ENCODE measurements at regions not wholly inside any gene's neighbourhood (a gene's known extent, or its start where the extent isn't known, plus 50 kb on each side); places are given as distances from the start of the nearest gene placed in this dataset.
"Not testable (repeated sequence)": the region's sequence is repeated elsewhere in the genome, so short reads cannot be mapped to it uniquely, and the experiment has no call there.

GRCh38 chrY:22499756-22500155 is 96.5 kb downstream of the RBMY1J start:
- FAIRE-seq; H3K9me1 ChIP-seq (replicated peaks; ENCODE audit: control insufficient read depth, extremely low read depth, insufficient read depth, low read length); BruUV-seq (replicated peaks); POLR2A ChIA-PET; H4K20me1 ChIP-seq (replicated peaks; ENCODE audit: control insufficient read depth, extremely low read depth, insufficient read depth, low read length); H3K4me2 ChIP-seq (ENCODE audit: insufficient read depth, low read length); H2AFZ ChIP-seq (ENCODE audit: low read depth, low read length); H3K27me3 ChIP-seq (ENCODE audit: control insufficient read depth in 2 of 2, insufficient read depth in 2 of 2, low read length in 2 of 2); H3K36me3 ChIP-seq (ENCODE audit: control insufficient read depth in 2 of 2, extremely low read depth in 1 of 2, insufficient read depth in 2 of 2, low read length in 2 of 2); H3K4me1 ChIP-seq (ENCODE audit: control insufficient read depth, extremely low read depth, insufficient read depth, low read length); intact Hi-C loops (cut with micrococcal nuclease); CTCF ChIA-PET; H3K27ac ChIP-seq (ENCODE audit: insufficient read depth, low read depth, low read length); H3K9ac ChIP-seq (replicated peaks; ENCODE audit: extremely low read depth, insufficient read depth, low read length); H3K9me3 ChIP-seq (replicated peaks; ENCODE audit: control insufficient read depth, insufficient read depth, low read length); dilution Hi-C loops (cut with MboI; ENCODE audit: extremely low pct_ligation_motif_present, low sequenced_read_pairs); DNase-seq (ENCODE audit: low read depth, low spot score); H3K79me2 ChIP-seq (ENCODE audit: control insufficient read depth, insufficient read depth, low read length); H3K4me3 ChIP-seq (replicated peaks in 1 of 3; ENCODE audit: insufficient read depth in 1 of 3, low read depth in 1 of 3, low read length in 3 of 3): not testable (repeated sequence)

GRCh38 chrY:22513719-22514118 is 110.5 kb downstream of the RBMY1J start:
- H3K4me2 ChIP-seq (ENCODE audit: insufficient read depth, low read length); H3K9ac ChIP-seq (replicated peaks; ENCODE audit: extremely low read depth, insufficient read depth, low read length); H3K4me3 ChIP-seq (replicated peaks in 1 of 3; ENCODE audit: insufficient read depth in 1 of 3, low read depth in 1 of 3, low read length in 3 of 3); H3K27ac ChIP-seq (ENCODE audit: insufficient read depth, low read depth, low read length); H3K79me2 ChIP-seq (ENCODE audit: control insufficient read depth, insufficient read depth, low read length); H3K27me3 ChIP-seq (ENCODE audit: control insufficient read depth in 2 of 2, insufficient read depth in 2 of 2, low read length in 2 of 2); POLR2A ChIA-PET; H4K20me1 ChIP-seq (replicated peaks; ENCODE audit: control insufficient read depth, extremely low read depth, insufficient read depth, low read length); H2AFZ ChIP-seq (ENCODE audit: low read depth, low read length); H3K4me1 ChIP-seq (ENCODE audit: control insufficient read depth, extremely low read depth, insufficient read depth, low read length); dilution Hi-C loops (cut with MboI; ENCODE audit: extremely low pct_ligation_motif_present, low sequenced_read_pairs); intact Hi-C loops (cut with micrococcal nuclease); H3K36me3 ChIP-seq (ENCODE audit: control insufficient read depth in 2 of 2, extremely low read depth in 1 of 2, insufficient read depth in 2 of 2, low read length in 2 of 2); H3K9me3 ChIP-seq (replicated peaks; ENCODE audit: control insufficient read depth, insufficient read depth, low read length); H3K9me1 ChIP-seq (replicated peaks; ENCODE audit: control insufficient read depth, extremely low read depth, insufficient read depth, low read length); DNase-seq (ENCODE audit: low read depth, low spot score); CTCF ChIA-PET; BruUV-seq (replicated peaks); FAIRE-seq: not testable (repeated sequence)

- intact Hi-C loops (cut with micrococcal nuclease); H3K9ac ChIP-seq (replicated peaks; ENCODE audit: extremely low read depth, insufficient read depth, low read length); H2AFZ ChIP-seq (ENCODE audit: low read depth, low read length); H3K27me3 ChIP-seq (ENCODE audit: control insufficient read depth in 2 of 2, insufficient read depth in 2 of 2, low read length in 2 of 2); H3K9me3 ChIP-seq (replicated peaks; ENCODE audit: control insufficient read depth, insufficient read depth, low read length); H3K36me3 ChIP-seq (ENCODE audit: control insufficient read depth in 2 of 2, extremely low read depth in 1 of 2, insufficient read depth in 2 of 2, low read length in 2 of 2); H3K4me3 ChIP-seq (replicated peaks in 1 of 3; ENCODE audit: insufficient read depth in 1 of 3, low read depth in 1 of 3, low read length in 3 of 3); dilution Hi-C loops (cut with MboI; ENCODE audit: extremely low pct_ligation_motif_present, low sequenced_read_pairs); BruUV-seq (replicated peaks); FAIRE-seq; H3K9me1 ChIP-seq (replicated peaks; ENCODE audit: control insufficient read depth, extremely low read depth, insufficient read depth, low read length); H3K27ac ChIP-seq (ENCODE audit: insufficient read depth, low read depth, low read length); POLR2A ChIA-PET; H3K4me2 ChIP-seq (ENCODE audit: insufficient read depth, low read length); H3K79me2 ChIP-seq (ENCODE audit: control insufficient read depth, insufficient read depth, low read length); CTCF ChIA-PET; H3K4me1 ChIP-seq (ENCODE audit: control insufficient read depth, extremely low read depth, insufficient read depth, low read length); DNase-seq (ENCODE audit: low read depth, low spot score); H4K20me1 ChIP-seq (replicated peaks; ENCODE audit: control insufficient read depth, extremely low read depth, insufficient read depth, low read length): not testable (repeated sequence)
Observed at GRCh38 chrY:22525841-22526240, 122.6 kb downstream of the RBMY1J start.

- H3K79me2 ChIP-seq (ENCODE audit: control insufficient read depth, insufficient read depth, low read length); DNase-seq (ENCODE audit: low read depth, low spot score); POLR2A ChIA-PET; H3K4me1 ChIP-seq (ENCODE audit: control insufficient read depth, extremely low read depth, insufficient read depth, low read length); FAIRE-seq; H3K27me3 ChIP-seq (ENCODE audit: control insufficient read depth in 2 of 2, insufficient read depth in 2 of 2, low read length in 2 of 2); H2AFZ ChIP-seq (ENCODE audit: low read depth, low read length); BruUV-seq (replicated peaks); H3K27ac ChIP-seq (ENCODE audit: insufficient read depth, low read depth, low read length); H3K4me2 ChIP-seq (ENCODE audit: insufficient read depth, low read length); dilution Hi-C loops (cut with MboI; ENCODE audit: extremely low pct_ligation_motif_present, low sequenced_read_pairs); CTCF ChIA-PET; H3K9me1 ChIP-seq (replicated peaks; ENCODE audit: control insufficient read depth, extremely low read depth, insufficient read depth, low read length); H4K20me1 ChIP-seq (replicated peaks; ENCODE audit: control insufficient read depth, extremely low read depth, insufficient read depth, low read length); H3K36me3 ChIP-seq (ENCODE audit: control insufficient read depth in 2 of 2, extremely low read depth in 1 of 2, insufficient read depth in 2 of 2, low read length in 2 of 2); intact Hi-C loops (cut with micrococcal nuclease); H3K9ac ChIP-seq (replicated peaks; ENCODE audit: extremely low read depth, insufficient read depth, low read length); H3K4me3 ChIP-seq (replicated peaks in 1 of 3; ENCODE audit: insufficient read depth in 1 of 3, low read depth in 1 of 3, low read length in 3 of 3); H3K9me3 ChIP-seq (replicated peaks; ENCODE audit: control insufficient read depth, insufficient read depth, low read length): not testable (repeated sequence)
Observed at GRCh38 chrY:22572975-22573374, 169.8 kb downstream of the RBMY1J start.

All from endothelial cell of umbilical vein (primary cell).